Colonic mucosa (tissue), 4 donors: ENCODE measurements at regions not wholly inside any gene's neighbourhood (a gene's known extent, or its start where the extent isn't known, plus 50 kb on each side); places are given as distances from the start of the nearest gene placed in this dataset.

Experiments
- DNase-seq: peaks from one replicate; pipeline ENCODE4 v3.0.0-alpha.2; 2020
- H3K27ac ChIP-seq: fragments of 200-600 bp; one replicate; pipeline ENCODE4 v1.8.0; 2021
- H3K27me3 ChIP-seq: fragments of 200-600 bp; one replicate; pipeline ENCODE4 v1.8.0; 2021
- H3K36me3 ChIP-seq: fragments of 200-600 bp; one replicate; pipeline ENCODE4 v1.8.0; 2021
- H3K4me1 ChIP-seq: fragments of 200-600 bp; one replicate; pipeline ENCODE4 v1.8.0; 2021; ENCODE audit warnings: mild to moderate bottlenecking
- H3K4me3 ChIP-seq: fragments of 200-600 bp; one replicate; pipeline ENCODE4 v1.8.0; 2021
- H3K9ac ChIP-seq, 2 donors: one replicate each; pipeline ENCODE4 v1.7.0; 2013; ENCODE audit warnings: control low read depth in 2 of 2, low read depth in 2 of 2, low read length in 2 of 2
- H3K9me3 ChIP-seq: fragments of 200-600 bp; one replicate; pipeline ENCODE4 v1.8.0; 2021
- CTCF ChIP-seq: fragments of 200-600 bp; IDR thresholded peaks from one replicate; pipeline ENCODE4 v1.8.0; 2022; ENCODE audit warnings: antibody characterized with exemption, mild to moderate bottlenecking
- intact Hi-C: fragments of 100-400 bp; cut with DNase I; formaldehyde crosslinking; loops from one replicate; pipeline ENCODE4 v1.14.1; 2022
- donor health status: healthy.
- donor health status: DM: no; HTN: no; CAD: no.
- donor health status: DM: no; HTN: no; CAD: no.

DNA sequence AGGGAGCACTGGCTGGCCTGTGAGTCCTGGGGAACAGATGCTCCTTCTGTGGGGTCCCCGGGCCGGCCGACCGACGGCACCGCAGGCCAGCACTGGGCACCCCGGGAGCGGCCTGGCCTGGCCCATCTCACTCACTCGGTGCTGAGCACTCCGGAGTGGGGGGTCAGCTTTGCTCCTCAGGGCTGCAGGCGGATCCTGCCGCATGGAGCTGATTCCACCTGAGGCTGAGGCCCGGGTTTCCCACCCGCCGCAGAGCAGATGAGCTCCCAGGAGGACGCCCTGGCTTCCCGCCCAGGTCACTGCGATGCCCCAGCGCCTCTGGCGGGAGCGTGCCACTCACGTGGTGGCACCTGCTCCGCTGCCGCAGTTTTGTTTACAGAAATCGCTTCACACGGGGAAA is 418.6 kb downstream of the GALR1 start:
- intact Hi-C loops: no loop called here
- no peak for DNase-seq
- no peaks in the 10 kb centered on the region for H3K9me3 ChIP-seq
- no peak overlapping the region for H3K27ac ChIP-seq
- no peak overlapping the region for H3K9ac ChIP-seq
- no peak overlapping the region for H3K4me3 ChIP-seq
- H3K36me3 ChIP-seq: no peaks in the 10 kb centered on the region
- no peaks in the 10 kb centered on the region for H3K4me1 ChIP-seq
- H3K27me3 ChIP-seq: no peaks in the 10 kb centered on the region
- TF ChIP-seq CTCF: no peak

DNA sequence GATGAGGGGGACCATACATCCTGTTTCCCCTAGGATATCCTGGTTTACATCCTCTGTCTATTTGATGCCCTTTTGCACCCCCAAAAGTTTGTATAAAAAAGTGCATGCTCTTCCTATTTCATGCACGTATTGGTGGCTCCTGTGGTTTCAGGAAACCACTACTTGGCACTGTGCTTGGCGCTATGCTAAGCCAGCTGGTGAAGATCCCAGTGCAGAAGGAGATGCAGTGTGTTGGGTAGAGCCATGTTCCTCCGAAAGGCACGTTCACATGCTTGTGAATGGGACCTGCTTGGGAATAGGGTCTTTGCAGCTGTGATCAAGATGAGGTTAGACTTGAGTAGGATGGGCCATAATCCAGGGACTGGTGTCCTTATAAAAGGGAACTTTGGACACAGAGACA is 419.7 kb downstream of the GALR1 start:
- intact Hi-C loops: no loop called here
- no peak for TF ChIP-seq CTCF
- DNase-seq: no peak
- no peaks in the 10 kb centered on the region for H3K9me3 ChIP-seq
- H3K9ac ChIP-seq: no peak overlapping the region
- no peaks in the 10 kb centered on the region for H3K4me1 ChIP-seq
- H3K27ac ChIP-seq: no peak overlapping the region
- no peaks in the 10 kb centered on the region for H3K36me3 ChIP-seq
- H3K4me3 ChIP-seq: no peak overlapping the region
- H3K27me3 ChIP-seq: no peaks in the 10 kb centered on the region

DNA sequence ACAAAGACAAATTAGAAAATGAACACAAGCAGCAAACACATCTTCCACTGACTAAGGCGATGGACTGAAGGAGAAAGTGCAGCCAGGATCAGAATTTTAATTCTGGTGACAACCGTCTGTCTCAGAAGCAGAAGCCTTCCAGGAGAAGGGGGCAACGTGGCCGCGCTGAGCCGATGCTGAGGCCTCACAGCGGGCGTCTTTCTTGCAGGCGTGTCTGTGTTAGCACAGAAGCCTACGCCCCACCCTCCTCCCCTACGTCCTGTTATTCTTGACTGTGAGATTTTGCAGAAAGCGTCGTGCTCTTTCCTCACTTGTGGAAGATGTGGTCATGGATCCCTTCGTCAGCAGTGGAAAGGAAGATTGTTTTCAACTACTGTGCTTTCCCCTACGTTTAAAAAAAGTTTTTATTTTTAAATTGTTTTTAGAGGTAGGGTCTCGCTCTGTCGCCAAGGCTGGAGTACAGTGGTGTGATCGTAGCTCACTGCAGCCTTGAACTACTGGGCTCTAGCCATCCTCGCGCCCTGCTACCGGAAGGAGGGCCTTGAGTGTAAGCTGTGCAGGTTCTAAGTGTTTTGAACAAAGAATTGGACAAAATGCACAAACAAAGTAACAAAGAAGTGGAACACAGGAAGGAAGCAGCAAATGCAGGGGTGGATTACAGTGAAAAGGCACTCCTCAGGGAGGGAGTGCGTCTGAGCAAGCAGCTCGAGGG is 422.0 kb downstream of the GALR1 start:
- Histone ChIP-seq H3K9me3 (no peaks in the 10 kb centered on the region), H3K4me3 (no peak overlapping the region), H3K36me3 (no peaks in the 10 kb centered on the region), H3K4me1 (no peaks in the 10 kb centered on the region), H3K9ac (no peak overlapping the region), H3K27me3 (no peaks in the 10 kb centered on the region), H3K27ac (no peak overlapping the region)
- no peak for TF ChIP-seq CTCF
- intact Hi-C loops: no loop called here
- DNase-seq: no peak

DNA sequence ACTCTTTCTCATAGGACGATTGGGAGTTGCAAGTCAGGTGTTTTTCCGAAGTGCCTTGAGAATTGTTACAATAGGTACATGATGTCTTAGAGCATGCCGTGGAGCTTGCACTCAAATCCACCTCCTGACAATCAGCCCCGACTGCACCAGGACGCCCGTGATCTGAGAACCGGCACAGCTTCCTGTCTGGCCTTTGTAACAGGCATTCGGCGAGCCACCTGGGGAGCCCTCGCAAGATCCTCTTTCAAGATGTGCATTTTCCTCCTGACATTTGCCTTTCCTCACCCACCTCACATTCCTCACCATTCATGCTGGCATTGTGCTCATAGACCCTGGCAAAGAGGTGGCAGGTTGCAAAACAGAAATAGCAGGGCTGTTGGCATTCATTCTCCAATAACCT is 427.3 kb downstream of the GALR1 start:
- no peak for DNase-seq
- intact Hi-C loops: no loop called here
- Histone ChIP-seq H3K27me3 (no peaks in the 10 kb centered on the region), H3K9me3 (no peaks in the 10 kb centered on the region), H3K4me3 (no peak overlapping the region), H3K9ac (no peak overlapping the region), H3K4me1 (no peaks in the 10 kb centered on the region), H3K36me3 (no peaks in the 10 kb centered on the region), H3K27ac (no peak overlapping the region)
- TF ChIP-seq CTCF: no peak

DNA sequence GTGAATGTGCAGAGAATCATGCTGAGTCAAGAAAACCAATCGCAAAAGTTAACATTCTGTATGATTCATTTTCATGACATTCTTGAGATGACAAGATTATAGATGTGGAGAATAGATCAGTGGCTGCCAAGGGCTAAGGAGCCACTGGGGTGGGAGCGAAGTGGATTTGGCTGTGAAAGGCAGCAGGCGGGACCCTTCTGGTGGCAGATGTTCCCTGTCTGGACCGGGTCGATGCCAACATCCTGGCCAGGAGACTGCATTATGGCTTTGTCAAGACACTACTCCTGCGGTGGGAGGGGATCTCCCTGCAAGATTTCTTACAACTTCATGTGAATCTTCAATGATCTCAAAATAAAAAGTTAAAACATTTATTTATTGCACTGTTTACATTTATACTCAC is 427.9 kb downstream of the GALR1 start:
- DNase-seq: no peak
- no peaks in the 10 kb centered on the region for H3K9me3 ChIP-seq
- intact Hi-C loops: no loop called here
- H3K27ac ChIP-seq: no peak overlapping the region
- TF ChIP-seq CTCF: no peak
- H3K36me3 ChIP-seq: no peaks in the 10 kb centered on the region
- no peaks in the 10 kb centered on the region for H3K4me1 ChIP-seq
- H3K9ac ChIP-seq: no peak overlapping the region
- no peaks in the 10 kb centered on the region for H3K27me3 ChIP-seq
- no peak overlapping the region for H3K4me3 ChIP-seq
